Sciatic nerve (tissue), 2 donors: ENCODE measurements at regions not wholly inside any gene's neighbourhood (a gene's known extent, or its start where the extent isn't known, plus 50 kb on each side); places are given as distances from the start of the nearest gene placed in this dataset.
A peak's percentile ranks its signal among the peaks of the same experiment; 100 is the strongest.
"Not testable (repeated sequence)": the region's sequence is repeated elsewhere in the genome, so short reads cannot be mapped to it uniquely, and the experiment has no call there.

Experiments
- ATAC-seq: fragments of 200-7000 bp; cut with Tn5 transposase; one replicate; pipeline ENCODE4 v1.9.1; 2020; ENCODE audit warnings: mild to moderate bottlenecking, moderate library complexity
- DNase-seq: peaks from one replicate; pipeline ENCODE4 v3.0.0-alpha.2; 2020; ENCODE audit warnings: low spot score
- intact Hi-C: fragments of 100-400 bp; cut with DNase I; formaldehyde crosslinking; loops from one replicate; pipeline ENCODE4 v1.14.2; 2022
- donor health status: DM: no; HTN: no; CAD: no.
- donor health status: DM: no; HTN: no; CAD: no.

DNA sequence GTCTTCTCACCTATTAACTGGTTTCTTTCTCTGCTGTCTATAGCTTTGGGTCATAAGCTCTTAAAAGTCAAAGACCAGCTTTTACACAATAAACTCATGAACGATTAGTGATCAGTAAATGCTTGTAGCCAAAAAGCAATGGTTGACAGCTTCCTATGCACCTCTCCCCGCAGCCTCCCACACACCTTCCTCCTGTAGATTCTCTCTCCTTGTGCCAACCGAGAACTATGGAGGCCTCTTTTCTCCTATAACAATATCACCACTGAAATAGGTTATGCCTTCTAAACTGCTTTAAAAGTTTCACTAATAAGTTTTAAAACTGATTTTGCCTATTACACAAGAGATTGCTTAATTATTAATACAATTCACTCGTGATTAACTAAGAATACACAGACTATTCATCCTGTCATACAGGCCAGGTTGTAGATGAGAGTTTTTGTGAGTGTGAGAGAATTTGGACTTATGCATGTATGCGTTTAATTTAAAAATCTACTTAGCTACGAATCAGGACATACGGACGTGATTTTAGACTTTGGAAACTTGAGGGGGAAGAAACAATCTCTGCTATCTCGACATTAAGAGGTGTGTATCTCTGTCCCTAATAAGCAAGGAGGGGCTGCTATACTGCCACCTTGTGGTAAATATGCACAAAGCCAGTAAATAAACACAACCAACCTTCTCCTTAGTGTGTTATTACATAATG is 229.1 kb upstream of the RBBP8 start:
- intact Hi-C loops = no loop called here
- ATAC-seq (peak; percentile 72), DNase-seq (no peak)

DNA sequence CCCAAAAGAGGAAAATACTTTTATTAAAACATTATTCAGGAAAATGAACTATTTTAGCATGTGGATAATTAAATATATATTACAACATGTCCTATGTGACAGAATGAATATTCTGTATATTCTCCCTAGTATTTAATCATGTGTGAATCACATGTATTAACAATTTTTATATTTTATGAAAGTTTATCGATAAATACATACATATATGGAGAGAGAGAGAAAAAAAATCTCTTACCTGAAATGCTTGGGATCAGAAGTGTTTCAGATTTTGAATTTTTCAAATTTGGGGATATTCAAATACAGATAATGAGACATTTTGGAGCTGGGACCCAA is 228.6 kb upstream of the RBBP8 start:
- intact Hi-C loops = no loop called here
- DNase-seq (no peak), ATAC-seq (no peak)

DNA sequence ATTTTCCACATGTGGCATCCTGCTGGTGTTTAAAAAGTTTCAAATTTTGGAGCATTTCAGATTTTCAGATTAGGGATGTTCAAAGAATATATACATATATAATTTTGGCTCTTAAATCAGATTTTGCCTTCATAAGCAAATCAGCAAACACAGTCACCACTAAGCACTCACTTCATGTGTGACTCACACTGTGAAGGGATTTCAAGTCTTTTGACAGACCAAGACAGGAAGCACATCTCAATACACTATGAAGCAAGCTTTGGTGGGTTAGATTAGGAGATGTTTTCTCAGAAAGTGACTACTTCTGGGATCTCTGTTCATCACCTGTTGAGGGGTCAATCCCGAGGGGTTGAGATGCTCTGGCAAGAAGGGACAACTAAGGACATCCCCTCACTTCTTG is 227.8 kb upstream of the RBBP8 start:
- intact Hi-C loops = no loop called here
- ATAC-seq = no peak
- no peak for DNase-seq

DNA sequence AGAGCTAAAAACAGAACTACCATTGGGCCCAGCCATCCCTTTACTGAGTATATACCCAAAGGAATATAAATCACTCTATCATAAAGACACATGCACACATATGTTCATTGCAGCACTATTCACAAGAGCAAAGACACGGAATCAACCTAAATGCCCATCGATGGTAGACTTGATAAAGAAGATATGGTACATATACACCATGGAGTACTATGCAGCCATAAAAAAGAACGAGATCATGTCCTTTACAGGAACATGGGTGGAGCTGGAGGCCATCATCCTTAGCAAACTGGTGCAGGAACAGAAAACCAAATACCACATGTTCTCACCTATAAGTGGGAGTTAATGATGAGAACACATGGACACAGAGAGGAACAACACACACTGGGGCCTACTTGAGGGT is 227.1 kb upstream of the RBBP8 start:
- ATAC-seq, DNase-seq, intact Hi-C loops: not testable (repeated sequence)

DNA sequence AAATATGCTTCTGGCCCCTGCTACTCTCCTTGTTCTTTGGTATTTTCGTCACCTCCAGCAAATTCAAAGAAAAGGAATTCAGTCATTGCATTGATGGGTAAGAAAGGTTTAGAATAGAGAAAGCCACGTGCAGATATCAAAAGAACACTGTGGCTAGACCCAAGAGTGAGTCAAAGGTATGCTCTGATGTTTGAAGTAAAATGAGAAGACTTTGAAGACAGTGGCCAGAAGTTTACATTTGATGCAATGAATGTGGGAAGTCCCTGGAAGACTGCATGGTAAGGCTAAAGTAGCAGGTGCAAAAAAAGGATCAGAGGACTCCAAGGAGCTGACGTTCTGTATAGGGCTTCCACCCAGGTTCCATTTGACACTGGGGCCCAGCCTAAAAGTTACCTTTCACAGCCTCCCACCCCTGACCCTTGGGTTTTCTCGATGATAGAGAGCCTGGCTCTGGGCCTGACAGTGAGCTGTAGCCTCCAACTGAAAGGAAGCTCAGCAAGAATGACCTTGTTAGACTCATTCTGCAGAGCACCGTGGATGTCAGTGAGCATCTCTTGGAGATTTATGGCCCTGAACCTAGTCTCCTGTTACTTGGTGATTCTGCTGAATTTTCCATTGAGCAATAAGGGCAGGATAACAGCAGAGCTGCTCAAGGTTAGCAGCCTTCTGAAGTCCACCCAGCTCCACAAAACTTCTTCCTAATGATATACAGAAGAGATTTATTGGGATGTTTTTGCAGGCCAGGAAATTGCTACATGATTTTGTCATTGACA is 223.7 kb upstream of the RBBP8 start:
- intact Hi-C loops = no loop called here
- peak; percentile 27 for ATAC-seq

DNA sequence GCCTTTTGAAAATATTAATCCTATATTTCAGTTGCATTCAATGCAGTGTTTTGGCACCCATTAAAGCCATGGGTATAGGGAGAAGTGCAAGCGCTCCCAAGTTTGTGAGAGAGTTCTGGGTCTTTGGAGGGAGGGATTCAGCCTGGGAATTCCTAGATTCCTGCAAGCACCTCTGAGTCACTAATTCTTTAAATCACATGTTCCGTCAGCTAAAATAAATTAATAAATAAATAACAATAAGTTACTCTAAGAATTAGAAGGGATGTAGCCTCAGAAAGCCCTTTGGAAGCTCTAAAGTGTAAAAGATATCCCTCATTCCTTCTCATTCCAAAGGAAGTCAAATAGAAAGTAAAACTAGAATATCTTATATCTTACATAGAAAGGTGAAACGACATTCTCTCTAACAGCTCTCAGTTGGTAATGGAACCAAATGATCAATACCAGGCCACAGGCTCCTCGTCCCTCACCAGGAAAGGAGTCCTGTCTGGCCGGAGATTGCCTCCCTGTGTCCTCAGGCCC is 222.4 kb upstream of the RBBP8 start:
- ATAC-seq = no peak
- intact Hi-C loops = no loop called here

More for the DNA sequence above, 223.7 kb upstream of the RBBP8 start:
- no peak for DNase-seq

DNA sequence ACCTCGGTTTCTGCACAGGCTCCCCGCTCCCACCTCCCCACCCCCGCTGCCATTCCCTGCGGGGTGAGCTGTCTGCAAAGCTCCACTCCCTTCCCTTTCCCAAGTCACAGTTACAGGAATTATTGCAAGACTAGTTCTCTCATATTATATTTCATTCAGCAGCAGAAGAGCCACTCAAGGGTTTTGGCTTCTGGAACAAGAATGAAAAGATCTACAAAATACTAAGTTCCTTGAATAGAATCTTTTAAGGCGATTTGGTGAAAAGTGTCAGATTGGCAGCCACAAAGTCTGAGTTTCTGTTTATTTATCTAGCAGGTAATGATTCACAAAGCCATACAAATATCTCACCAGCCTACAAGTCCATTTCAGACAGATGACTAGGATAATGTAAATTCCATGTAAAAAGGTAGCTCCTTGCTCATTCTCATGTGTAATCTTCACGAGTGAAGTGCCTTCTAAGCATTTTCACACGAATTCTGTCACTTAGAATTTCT is 221.9 kb upstream of the RBBP8 start:
- intact Hi-C loops = no loop called here
- peak; percentile 69 for ATAC-seq
- DNase-seq = no peak

More for the DNA sequence above, 222.4 kb upstream of the RBBP8 start:
- no peak for DNase-seq

DNA sequence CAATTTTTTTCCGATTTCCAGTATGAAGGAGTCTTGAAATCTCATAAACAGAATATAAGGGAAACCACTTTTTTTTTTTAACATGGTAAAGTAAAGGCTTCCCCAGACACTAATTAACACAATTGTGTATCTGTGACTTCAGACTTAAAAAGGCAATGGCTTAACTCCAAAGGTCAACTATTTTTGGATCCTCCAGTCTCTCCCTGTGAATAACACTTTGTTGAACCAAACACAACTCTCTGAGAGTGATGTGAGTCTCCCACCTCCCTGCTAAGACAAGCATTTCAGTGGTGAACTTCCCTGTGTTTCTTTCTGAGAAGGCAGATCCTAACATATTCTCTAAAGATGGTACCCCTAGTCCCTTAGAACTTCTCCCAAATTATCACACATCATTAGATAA is 219.6 kb upstream of the RBBP8 start:
- DNase-seq = no peak
- intact Hi-C loops = no loop called here
- ATAC-seq = no peak

DNA sequence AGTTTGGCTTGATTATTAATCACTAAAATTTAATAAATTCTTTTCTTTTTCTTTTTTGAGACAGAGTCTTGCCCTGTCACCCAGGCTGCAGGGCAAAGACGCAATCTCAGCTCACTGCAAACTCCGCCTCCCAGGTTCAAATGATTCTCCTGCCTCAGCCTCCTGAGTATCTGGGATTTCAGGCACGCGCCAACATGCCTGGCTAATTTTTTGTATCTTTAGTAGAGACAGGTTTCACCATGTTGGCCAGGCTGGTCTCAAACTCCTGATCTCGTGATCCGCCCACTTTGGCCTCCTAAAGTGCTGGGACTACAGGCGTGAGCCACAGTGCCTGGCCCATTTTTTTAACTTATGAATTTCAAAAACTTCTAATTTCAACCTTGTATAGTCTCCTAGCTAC is 215.6 kb upstream of the RBBP8 start:
- intact Hi-C loops, ATAC-seq, DNase-seq: not testable (repeated sequence)

DNA sequence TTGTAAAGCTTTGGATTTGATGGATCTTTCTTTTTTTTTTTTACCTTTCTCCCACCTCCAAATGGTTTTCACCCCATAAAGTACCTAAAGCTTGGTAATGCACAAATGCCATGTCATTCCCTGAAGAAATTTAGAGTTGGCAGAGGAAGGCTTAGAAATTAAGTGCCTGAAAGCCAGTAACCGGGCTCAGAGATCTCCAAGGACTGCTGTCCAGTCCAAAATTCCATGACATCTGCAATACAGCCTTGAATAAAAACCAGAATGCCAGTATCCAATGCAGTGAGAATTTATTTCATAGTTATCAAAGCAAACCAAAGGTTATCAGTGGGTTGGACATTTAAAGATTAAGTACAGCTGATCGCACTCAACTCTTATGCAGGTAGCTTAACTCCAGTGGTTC is 209.9 kb upstream of the RBBP8 start:
- intact Hi-C loops = no loop called here
- no peak for DNase-seq
- no peak for ATAC-seq

DNA sequence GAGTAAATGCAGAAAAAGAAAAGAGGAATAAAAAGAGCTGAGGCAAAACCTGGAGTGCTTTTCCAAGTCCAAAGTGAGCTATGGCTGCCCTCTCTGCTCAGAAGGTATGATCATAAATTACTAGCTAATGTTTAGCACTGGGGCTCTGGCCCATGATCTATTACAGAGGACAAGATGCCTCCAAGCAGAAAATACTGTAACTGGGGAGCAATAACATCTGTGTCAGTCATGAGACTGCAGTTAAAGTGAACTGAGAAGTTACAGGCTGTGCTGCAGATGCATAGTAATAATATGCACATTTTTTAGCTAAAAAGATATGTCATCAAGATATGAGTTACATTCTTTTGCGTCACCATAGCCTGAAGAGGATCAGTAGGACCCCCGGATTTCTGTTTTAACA is 209.4 kb upstream of the RBBP8 start:
- no peak for ATAC-seq
- intact Hi-C loops = no loop called here
- DNase-seq = no peak

DNA sequence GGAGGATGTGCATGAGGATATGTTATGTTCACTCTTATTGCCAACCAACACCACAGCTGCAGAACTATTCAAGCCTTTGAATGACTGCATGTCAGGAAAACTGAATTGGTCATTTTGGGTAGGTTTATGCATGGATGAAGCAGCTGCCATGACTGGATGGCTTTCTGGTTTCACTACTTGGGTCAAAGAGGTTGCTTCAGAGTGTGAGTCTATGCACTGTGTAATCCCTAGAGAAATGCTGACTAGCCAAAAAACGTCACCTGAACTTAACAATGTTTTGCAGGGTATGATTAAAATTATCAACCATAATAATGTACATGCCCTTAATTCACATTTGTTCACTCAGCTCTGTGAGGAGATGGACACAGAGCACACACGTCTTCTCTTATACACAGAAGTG is 206.7 kb upstream of the RBBP8 start:
- ATAC-seq (no peak), DNase-seq (no peak)
- intact Hi-C loops = no loop called here

DNA sequence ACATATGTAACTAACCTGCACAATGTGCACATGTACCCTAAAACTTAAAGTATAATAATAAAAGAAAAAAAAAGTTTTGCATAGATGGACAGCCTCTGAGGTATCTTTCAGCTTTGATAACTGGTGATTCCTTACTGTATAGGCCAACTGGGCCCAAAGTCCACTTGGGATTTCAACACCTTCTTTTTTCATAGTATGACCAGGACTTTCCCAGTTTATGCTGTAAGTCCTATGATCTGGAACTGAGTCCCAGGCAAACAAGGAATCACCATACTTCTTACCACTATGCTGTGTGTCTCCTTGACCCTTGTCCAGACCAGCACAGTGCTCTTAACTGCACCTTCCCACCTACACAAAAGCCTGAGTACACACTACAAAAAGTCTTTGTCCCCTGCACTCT is 205.1 kb upstream of the RBBP8 start:
- intact Hi-C loops = no loop called here
- DNase-seq (no peak), ATAC-seq (no peak)

DNA sequence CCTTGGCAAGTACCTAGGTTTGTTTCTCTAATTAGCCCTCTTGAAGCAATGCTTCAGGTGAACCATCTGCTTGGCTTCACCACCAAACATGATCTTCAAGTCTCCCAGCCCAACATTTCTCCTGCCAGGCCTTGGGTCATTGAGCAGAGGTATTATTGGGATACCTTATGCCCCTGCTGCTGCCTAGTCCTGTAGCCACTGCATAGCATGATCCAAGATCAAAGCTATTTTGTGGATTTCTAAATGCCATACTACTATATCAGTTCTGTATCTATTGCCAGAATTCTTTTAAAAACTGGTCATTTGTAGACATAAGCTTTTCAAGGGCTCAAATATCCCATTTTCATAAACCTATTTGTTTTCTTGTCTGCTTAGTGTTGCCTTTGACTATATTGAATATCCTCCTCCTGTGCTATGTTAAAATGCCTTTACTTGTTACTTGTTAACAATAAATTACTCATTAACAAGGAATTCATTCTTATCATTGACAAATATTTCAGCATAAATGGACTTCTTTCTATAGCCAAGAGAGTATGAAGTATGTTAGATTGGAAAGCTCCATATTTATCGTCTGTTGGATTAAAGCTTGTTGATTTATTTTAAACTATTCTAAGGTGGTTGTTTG is 204.5 kb upstream of the RBBP8 start:
- DNase-seq (no peak), ATAC-seq (no peak)
- intact Hi-C loops = no loop called here

DNA sequence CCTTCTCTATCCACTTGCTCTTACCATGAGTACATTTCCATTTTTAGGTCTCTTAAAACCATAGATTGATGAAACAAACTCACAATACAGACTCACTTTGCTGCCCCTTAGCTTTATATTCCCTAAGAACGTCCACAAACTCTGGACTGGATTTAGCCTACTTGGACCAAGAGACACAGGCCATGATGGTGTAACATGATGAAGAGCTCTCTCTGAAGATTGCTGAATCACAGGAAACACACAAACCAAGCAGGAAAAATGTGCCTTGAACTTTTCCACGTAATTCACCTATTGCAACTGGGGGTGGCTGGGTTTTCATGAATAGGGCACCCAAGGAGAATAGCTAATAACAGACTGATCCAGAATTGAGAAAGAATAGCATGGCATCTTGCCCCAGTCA is 201.7 kb upstream of the RBBP8 start:
- no peak for ATAC-seq
- no peak for DNase-seq
- intact Hi-C loops = no loop called here

DNA sequence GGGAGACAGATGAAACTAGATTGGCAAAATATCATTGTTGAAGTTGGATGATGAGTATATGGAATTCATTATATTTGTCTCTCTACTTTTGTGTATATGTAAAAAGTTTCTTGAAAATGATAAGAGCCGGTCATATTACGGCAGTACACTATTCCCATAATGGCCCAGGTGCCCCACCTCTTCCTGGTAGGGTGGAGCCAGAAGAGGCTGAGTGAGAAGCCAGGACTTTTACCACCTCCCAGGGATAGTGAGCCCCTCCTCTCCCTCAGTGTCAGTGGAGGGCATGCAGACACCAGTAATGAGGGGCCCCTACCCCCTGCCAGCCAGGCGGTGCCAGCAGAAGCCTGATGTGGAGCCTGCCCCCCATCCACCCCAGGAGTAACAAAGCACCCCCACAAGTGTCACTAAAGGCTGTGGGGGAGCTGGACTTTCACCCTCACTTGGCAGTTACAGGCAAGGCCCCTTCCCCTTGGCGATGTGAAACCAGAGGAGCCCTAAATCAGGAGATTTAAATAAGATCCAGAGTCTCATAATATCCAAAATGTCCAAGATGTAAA is 198.9 kb upstream of the RBBP8 start:
- no peak for ATAC-seq
- intact Hi-C loops = no loop called here
- no peak for DNase-seq

DNA sequence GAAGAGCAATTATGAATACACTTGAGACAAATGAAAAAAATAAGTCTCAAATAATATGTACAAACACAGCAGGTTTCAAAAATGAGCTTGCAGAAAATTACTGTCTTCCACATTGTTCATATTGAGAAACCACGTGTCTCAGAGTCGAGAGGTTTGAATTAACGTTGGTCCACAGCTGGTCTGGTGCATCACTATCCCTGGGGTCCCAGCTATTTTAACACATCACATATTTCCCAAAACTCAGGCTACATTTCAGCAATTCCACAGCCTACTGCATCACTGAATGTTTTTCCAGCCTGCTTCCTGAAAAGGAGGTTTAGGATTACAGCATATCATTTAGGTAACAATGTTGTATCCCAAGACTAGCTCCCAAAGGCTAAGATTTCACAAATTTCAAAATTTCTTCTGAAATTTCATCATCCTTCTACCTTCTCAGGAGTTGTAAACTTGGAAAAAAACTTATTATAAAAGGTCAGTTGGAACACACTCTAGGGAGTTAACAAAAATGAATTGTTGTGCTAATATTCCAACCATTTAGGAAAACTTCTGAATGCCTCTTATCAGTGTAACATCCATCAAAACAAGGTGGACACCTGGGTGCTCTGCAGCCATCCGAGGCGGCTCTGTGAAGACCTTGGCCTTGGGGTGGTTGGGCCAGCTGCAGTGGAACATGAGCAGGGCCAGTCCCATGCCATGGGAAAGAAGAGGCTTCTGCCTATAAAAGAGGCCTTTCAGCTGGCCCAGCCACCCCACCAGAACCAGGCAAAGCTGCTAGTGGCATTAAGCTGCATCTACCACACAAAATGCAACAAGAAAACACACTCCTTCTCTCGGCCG is 198.1 kb upstream of the RBBP8 start:
- intact Hi-C loops = no loop called here
- ATAC-seq = peak; percentile 87
- DNase-seq = no peak

DNA sequence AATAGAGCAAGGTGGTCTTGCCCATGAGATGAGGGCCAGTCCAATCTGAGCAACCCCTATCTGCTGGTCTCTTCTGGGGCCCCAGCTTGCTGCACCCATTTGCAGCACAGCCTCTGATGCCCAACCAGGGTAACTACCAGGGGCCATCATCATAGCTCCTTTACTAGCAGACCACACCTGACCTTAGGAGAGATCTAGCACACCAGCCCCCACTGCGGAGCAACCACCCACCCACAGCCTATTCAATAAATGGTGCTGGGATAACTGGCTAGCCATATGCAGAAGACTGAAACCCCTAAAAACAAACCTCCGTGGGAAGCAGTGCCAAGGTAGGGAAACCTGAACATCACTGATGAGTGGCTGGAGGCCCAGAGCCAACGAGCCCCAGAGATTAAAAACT is 196.1 kb upstream of the RBBP8 start:
- DNase-seq (no peak), ATAC-seq (no peak)
- intact Hi-C loops = no loop called here

DNA sequence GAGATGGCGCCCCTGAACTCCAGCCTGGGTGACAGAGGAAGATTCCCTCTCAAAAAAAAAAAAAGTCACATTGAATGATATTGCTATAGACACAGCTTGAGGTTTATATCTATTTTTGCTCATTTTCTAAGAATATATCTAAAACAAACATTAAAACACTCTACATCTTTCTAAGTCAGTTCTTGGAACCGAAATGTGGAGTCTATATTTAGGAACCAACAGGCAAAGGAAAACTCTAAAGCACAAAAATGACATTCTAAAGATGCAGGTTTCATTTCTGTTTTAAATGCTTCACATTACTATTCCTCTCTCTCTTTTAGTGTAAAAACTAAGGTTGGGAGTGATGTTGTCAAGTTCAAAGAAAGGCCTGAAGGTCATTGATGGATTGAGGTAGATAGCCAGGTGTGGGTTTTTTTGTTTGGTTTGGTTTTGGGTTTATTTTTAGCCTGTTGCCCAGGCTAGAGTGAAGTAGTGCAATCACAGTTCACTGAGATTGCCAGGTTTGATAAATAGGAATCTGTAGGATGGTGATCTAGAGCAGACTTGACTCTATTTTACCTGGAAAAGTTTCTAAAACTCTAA is 194.0 kb upstream of the RBBP8 start:
- ATAC-seq (no peak), DNase-seq (no peak)
- intact Hi-C loops = no loop called here
